GM21367 (cell line): ENCODE measurements at regions not wholly inside any gene's neighbourhood (a gene's known extent, or its start where the extent isn't known, plus 50 kb on each side); places are given as distances from the start of the nearest gene placed in this dataset.
"Not testable (repeated sequence)": the region's sequence is repeated elsewhere in the genome, so short reads cannot be mapped to it uniquely, and the experiment has no call there.

Experiments
- ATAC-seq: cut with Tn5 transposase; IDR thresholded peaks from one replicate; pipeline ENCODE4 v1.9.1; 2021; ENCODE audit not compliant: unreplicated experiment

DNA sequence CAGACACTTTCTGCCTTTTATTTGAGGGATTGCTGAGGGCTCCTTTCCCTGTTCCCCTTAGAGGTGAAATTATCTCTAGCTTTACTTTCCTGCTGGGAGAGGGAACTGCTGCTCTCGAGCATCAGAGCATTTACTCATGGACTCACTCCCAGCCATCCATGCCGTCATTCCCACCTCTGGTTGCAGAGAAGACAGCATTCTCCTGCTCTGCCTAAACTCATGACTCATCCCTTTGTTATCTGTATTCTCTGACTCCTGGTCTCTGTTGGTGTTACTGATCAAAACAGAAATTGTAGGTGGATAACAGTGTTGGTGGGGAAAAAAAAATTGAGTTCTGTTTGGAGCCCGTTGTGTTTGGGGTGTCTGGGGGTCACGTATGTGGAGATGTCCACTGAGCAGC lies 159.3 kb downstream of the TTC8 start:
- ATAC-seq: no peak

DNA sequence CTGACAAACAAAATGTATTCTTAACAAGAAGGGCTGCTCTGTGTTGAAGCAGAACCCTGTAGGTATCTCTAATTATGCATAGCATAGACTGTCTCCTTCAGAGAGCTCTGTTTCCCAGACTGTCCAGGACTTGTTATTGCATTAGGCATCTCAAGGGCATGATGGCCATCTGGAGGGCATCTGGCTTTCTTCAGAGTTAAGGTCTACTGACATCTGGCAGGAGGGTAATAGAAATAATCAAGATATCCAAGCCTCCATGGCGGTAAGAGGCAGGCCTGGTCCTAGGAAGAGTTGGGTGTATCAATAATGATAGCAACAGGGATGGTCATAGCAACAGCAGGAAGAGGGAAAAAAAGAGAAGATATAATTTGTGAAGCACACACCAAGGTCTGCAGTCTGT lies 161.2 kb downstream of the TTC8 start:
- ATAC-seq: no peak

DNA sequence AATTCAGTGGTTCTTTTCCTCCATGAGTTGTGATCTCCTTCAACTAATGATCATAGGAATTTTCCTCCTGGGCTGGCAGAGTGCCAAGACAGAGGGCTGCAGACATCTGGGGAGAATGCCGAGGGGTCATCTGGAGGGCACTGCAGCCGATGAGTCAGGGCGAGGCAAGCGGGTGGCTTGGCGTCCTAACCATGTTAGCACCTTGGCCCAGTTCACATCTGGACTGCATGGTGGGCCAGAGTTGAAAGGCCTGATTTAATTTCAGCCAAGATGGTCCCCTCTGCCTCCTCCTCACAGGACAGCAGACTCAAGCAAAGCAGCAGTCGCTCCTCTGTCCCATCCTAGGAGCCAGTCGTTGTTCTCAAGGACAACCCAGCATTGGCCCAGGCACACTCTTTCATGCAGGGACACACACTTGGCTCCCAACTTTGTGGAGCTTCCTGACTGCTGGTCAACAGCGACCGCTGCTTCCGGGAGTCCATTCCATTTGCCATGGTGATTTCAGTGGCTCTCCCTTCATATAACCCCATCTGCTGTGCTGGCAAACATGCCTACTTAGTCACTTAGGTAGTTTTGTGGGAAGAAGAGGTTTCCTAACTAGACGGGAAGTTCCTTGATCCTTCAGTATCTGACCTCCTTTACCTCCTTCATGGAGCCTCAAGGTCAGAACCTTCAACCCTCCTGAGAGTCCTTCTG lies 161.8 kb downstream of the TTC8 start:
- no peak for ATAC-seq

DNA sequence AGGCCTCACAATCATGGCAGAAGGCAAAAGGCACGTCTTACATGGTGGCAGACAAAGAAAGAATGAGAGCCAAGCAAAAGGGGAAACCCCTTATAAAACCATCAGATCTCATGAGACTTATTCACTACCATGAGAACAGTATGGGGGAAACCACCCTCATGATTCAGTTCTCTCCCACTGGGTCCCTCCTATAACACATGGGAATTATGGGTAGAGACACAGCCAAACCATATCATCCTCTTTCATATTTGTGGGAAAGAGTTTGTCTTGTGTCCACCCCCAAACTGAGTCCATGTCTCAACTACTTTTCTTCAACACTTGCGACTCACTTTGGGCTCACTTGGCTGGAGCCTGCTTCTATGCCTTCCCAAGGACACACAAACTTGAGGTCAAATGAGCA lies 162.5 kb downstream of the TTC8 start:
- ATAC-seq: not testable (repeated sequence)

GRCh38 chr14:88987516-88987915 lies 163.1 kb downstream of the TTC8 start:
- no peak for ATAC-seq

DNA sequence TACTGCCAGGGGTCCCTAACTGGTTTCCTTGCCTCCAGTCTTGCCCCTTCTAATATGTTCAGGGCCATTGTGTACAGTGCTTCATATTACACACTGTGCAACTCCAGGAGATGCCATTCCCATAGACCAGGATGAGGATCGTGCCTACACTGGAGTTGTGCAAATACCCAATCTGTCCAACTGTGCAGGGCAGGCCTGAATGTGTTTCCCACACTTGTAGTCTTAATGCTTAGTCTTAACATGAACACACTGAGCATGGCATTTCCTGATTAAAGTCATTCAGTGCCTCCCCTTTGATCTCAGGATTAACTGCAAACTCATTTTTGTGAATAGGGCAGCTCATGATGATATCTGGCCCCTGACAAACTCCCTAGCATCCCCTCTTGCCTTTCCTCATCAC lies 165.5 kb downstream of the TTC8 start:
- no peak for ATAC-seq

GRCh38 chr14:88990856-88991255 lies 166.4 kb downstream of the TTC8 start:
- ATAC-seq: no peak

DNA sequence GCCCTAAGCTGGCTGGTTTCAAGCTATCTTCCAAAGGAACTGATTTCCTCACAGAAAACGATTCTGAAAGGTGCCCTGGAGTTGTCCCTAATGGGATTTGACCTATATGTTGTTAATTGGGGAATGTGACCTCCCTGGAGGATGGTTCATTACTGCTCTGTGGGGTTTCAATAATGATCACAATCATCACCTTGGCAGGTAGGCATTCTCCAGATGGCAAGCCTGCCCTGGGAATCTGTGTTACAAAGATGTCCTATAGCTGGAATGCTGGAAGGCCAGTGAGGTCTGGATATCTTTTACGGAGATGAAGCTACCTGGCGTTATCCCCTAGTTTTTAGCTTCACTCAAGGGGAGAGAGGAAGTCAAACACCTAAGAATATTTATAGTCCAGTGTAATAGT lies 167.6 kb downstream of the TTC8 start:
- no peak for ATAC-seq

GRCh38 chr14:88993946-88994345 lies 169.5 kb downstream of the TTC8 start:
- ATAC-seq: no peak

DNA sequence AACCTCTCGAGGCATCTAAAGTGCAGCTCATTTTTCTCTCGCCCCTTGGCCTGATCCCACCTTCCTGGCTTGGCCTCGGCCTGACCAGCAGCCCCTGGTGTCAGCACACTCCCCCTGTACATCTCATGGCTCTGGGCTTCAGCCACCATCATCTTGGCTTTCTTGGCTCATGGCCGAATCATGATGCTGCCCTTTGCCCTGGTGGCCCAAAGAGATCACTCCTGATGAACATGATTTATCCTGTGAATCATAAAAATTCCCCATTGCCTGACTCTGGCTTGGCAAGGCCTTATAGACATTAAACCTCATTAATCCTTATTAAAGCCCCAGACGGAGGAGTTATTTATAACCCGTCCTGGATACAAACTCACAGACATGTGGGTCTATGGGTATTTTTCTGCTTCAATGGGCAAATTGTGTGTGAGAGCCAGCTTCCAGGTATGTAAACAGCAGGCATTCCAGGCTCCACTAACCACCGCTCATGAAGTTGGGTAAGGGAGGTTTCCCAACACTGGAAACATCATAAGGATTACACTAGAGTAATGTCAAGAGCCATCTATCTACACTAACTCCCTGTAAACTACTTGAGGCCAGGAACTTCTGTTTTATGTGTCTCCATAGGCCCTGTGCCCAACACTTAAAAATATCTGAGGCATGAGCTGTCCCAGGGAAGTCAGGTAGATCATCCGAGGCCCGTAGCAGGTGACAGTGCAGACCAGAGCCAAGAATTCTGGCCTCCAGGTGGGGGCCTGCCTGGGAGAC lies 171.2 kb downstream of the TTC8 start:
- no peak for ATAC-seq

DNA sequence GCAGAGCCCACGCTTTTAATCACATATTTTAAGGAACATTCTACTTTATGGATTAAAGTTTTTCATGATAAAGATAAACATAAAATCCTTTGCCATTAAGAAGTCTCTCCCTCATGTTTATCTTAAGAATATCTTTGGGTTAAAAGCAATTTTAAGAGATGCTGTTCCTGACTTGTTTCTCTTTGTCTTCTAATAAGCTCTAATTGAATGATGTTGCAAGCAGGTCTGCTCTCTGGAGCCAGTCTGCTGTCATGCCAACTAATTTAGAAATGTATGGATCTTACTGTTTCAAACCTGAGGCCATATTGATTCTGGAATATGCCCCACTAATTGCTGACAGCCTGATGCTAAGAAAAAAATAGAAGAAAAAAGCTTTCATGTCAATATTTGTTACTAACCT lies 173.6 kb downstream of the TTC8 start:
- ATAC-seq: no peak

- ATAC-seq: no peak
Measured at GRCh38 chr14:88999137-88999536, 174.7 kb downstream of the TTC8 start.

- ATAC-seq: no peak
Measured at GRCh38 chr14:89000007-89000942, 175.8 kb downstream of the TTC8 start.

DNA sequence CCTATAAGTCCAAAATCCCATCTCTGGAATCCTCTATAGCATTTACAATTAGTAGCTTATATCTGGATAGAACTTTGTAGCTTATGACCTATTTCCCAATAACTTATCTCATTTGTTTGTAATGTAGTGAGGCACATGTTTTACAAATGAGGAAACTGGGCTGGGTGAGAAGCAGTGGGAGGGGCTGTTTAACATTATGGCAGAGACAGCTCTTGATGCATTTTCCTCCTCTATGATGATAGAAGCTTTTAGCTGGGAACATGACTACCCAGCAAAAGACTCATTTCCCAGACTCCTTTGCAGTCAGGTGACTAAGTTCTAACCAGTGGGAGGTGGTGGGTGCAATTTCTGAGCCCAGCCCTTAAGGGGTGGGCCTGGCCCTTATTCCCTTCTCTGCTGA lies 179.7 kb downstream of the TTC8 start:
- ATAC-seq: no peak

DNA sequence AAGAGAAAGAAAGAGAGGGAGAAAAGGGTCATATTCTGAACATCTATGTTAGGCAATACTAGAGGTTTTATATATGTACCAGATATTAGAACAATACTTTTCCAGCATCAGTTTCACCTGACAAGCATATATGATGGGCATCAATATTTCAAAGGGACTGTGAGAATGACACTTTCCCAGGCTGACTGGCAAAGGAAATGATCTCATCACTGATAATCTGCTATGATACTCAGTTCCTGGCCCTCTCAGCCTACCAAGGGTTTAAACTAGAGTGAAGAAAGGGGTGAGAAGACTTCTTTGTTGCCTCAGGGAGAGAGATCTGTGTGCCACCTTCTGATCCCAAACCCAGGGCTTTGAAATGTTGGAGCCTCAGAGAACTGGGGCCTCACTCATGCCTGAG lies 183.5 kb downstream of the TTC8 start:
- ATAC-seq: no peak

- no peak for ATAC-seq
Measured at GRCh38 chr14:89011355-89012281, 187.2 kb downstream of the TTC8 start.

DNA sequence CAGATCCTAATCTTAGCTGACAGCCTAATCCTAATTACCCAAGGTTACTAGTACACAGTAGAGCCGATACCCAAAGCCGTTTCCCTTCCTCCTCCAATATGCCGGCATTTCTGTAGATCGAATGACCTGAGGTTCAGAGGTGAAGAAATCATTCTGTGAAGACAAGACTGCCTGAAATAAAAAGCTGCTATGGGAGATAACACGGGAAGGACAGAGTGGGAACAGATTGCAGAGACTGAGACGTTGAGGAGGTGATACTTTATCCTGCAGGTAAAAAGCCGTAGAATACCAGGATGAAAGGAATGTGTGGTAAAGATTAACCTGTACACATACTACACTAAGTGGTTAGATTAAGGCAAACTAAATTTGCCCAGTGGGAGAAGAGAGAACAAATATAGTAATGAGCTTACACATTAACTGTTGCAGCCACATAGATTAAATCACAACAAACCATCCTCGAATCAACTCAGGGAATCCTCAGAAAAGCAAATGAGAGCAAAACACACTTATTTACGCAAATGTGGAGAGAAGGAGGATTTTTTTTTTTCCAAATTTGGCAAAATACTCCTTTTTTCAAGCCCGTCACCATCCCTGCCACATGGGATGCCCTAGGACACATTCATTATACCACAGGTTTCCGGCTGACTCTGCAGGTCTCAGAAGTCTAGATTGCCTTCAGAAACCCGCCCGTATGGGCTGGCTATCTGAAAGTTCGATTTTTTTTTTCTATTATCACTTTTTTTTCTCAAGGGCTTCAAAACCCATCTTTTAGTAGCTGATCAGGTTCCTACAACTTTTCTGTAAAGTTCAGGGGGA lies 188.0 kb downstream of the TTC8 start:
- ATAC-seq: no peak

- no peak for ATAC-seq
Measured at GRCh38 chr14:89013098-89013504, 188.7 kb downstream of the TTC8 start.

DNA sequence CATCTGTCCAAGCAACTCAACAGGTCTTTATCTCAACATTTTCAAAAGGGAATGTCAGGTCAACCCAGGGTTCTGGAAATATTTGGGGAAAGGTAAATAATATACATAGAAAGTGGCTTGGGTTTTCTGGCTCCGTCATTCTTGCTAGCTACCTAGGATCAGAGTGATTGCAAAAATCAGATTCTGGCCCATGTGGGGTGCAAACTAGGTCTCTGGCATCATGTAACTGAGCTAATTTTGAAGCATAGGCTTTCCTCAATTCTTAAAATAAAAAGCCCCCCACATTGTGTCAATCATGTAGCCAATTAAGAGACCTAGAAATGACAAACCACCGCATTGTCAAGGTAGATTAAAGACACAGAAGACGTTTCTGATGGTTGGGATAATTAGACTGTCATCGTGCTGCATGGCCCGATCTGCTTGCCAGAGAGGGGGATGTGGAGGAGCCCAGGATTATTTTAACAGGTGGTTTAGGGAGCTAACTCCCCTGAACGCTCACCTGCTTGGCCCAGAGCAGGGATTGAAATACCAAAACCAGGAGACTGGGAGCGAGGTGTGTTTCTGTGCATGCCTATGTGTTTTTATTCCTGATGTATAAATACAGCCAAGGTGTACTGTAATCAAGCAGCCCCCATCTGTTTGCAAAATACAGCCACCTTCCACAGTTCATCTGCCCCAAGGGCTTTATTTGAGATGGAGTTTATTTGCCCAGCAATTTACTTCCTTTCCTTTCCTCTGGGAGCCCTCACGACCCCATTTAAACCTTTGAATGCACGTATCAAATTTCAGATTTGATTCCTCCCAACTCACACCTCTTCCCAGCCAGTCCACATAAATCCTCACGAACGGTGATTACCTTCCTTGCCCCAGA lies 189.5 kb downstream of the TTC8 start:
- no peak for ATAC-seq
